Prostate gland (tissue), 2 donors: ENCODE measurements at regions not wholly inside any gene's neighbourhood (a gene's known extent, or its start where the extent isn't known, plus 50 kb on each side); places are given as distances from the start of the nearest gene placed in this dataset.

ENCODE experiments used
- DNase-seq: peaks from one replicate; pipeline ENCODE4 v3.0.0-alpha.2; 2019; ENCODE audit warnings: low spot score
- H3K27ac ChIP-seq, 2 donors: fragments of 200-600 bp; sonication (generic); 2 replicates each; pipeline ENCODE4 v1.5.1; 2017 to 2019
- H3K27me3 ChIP-seq: fragments of 200-600 bp; sonication (generic); replicated peaks from 2 replicates; pipeline ENCODE4 v1.5.1; 2019; ENCODE audit not compliant: insufficient read depth
- H3K36me3 ChIP-seq, 2 donors: fragments of 200-600 bp; sonication (generic); 1 replicate in 1 of 2; 2 replicates in 1 of 2; pipeline versions ENCODE4 v1.5.1 to v1.8.1; 2017 to 2019
- H3K4me1 ChIP-seq: fragments of 200-600 bp; sonication (generic); replicated peaks from 2 replicates; pipeline ENCODE4 v1.5.1; 2019
- H3K4me3 ChIP-seq, 2 donors: fragments of 200-600 bp; sonication (generic); 2 replicates each; pipeline ENCODE4 v1.5.1; 2017 to 2019
- H3K9me3 ChIP-seq: fragments of 200-600 bp; sonication (generic); 2 replicates; pipeline ENCODE4 v1.5.1; 2017
- CTCF ChIP-seq, 4 experiments: fragments of 200-600 bp in 2 of 4; fragments of 450-650 bp in 2 of 4; sonication (generic) in 2 of 4; IDR thresholded peaks; 1 replicate in 3 of 4; 2 replicates in 1 of 4; pipeline ENCODE4 v1.5.1; 2016 to 2019; ENCODE audit warnings: antibody characterized with exemption in 4 of 4, mild to moderate bottlenecking in 2 of 4, moderate library complexity in 2 of 4
- POLR2A ChIP-seq: fragments of 450-650 bp; IDR thresholded peaks from one replicate; pipeline ENCODE4 v1.6.1; 2016; ENCODE audit warnings: antibody characterized with exemption, mild to moderate bottlenecking
- POLR2AphosphoS5 ChIP-seq: sonication (generic); formaldehyde crosslinking; IDR thresholded peaks from one replicate; pipeline ENCODE4 v1.6.1; 2017; ENCODE audit warnings: antibody characterized with exemption
- WGBS: methylation state at CpG from one replicate; pipeline ENCODE4 v1.1.5; 2018; 5-methylcytosine and 5-hydroxymethylcytosine counted together
- intact Hi-C: fragments of 100-400 bp; cut with DNase I; formaldehyde crosslinking; loops from one replicate; pipeline ENCODE4 v1.14.2; 2022

- Histone ChIP-seq H3K27ac (no peak overlapping the region), H3K9me3 (no peaks in the 10 kb centered on the region), H3K4me1 (no peaks in the 10 kb centered on the region), H3K36me3 (no peaks in the 10 kb centered on the region), H3K27me3 (no peaks in the 10 kb centered on the region), H3K4me3 (no peak overlapping the region)
- intact Hi-C loops = no loop called here
- DNase-seq = no peak
- TF ChIP-seq POLR2AphosphoS5 (no peak), POLR2A (no peak), CTCF (IDR thresholded peaks at IDR 0.05) (no peak)
- WGBS = 98% methylated on average over 4 of the region's 4 CpGs
Measured at GRCh38 chr14:65219353-65219752, 117.0 kb upstream of the MAX start.

GRCh38 chr14:65222440-65222858, 120.1 kb upstream of the MAX start:
- DNase-seq = peak; percentile 15
- intact Hi-C loops = no loop called here
- Histone ChIP-seq H3K36me3 (no peaks in the 10 kb centered on the region), H3K4me1 (peaks cover 11% of the 10 kb centered on the region), H3K9me3 (no peaks in the 10 kb centered on the region), H3K27ac (no peak overlapping the region), H3K27me3 (no peaks in the 10 kb centered on the region), H3K4me3 (no peak overlapping the region)
- 59% methylated on average over 9 of the region's 9 CpGs for WGBS
- no peak for TF ChIP-seq POLR2AphosphoS5
- TF ChIP-seq CTCF (IDR thresholded peaks at IDR 0.05) = peak; percentile 56 to 74 (median 60)
- no peak for TF ChIP-seq POLR2A

- H3K9me3 ChIP-seq = no peaks in the 10 kb centered on the region
- H3K4me1 ChIP-seq = peaks cover 11% of the 10 kb centered on the region
- no peaks in the 10 kb centered on the region for H3K27me3 ChIP-seq
- intact Hi-C loops = no loop called here
- H3K27ac ChIP-seq = no peak overlapping the region
- TF ChIP-seq POLR2A (no peak), CTCF (IDR thresholded peaks at IDR 0.05) (no peak), POLR2AphosphoS5 (no peak)
- 94% methylated on average over 5 of the region's 5 CpGs for WGBS
- no peaks in the 10 kb centered on the region for H3K36me3 ChIP-seq
- H3K4me3 ChIP-seq = no peak overlapping the region
- DNase-seq = no peak
Measured at GRCh38 chr14:65223636-65224035, 121.3 kb upstream of the MAX start.

- intact Hi-C loops = no loop called here
- peak overlapping the region; percentile 38 to 70 for H3K27ac ChIP-seq
Measured at GRCh38 chr14:65224799-65225198, 122.5 kb upstream of the MAX start.

More at GRCh38 chr14:65224799-65225198, 122.5 kb upstream of the MAX start:
- no peak overlapping the region for H3K4me3 ChIP-seq
- 4% methylated on average over 1 of the region's 1 CpG for WGBS
- no peaks in the 10 kb centered on the region for H3K27me3 ChIP-seq
- H3K36me3 ChIP-seq = no peaks in the 10 kb centered on the region
- no peaks in the 10 kb centered on the region for H3K9me3 ChIP-seq
- DNase-seq = peak; percentile 44
- peaks cover 11% of the 10 kb centered on the region for H3K4me1 ChIP-seq
- TF ChIP-seq CTCF (IDR thresholded peaks at IDR 0.05) = no peak
- TF ChIP-seq POLR2AphosphoS5 = no peak
- no peak for TF ChIP-seq POLR2A
